NCI-H2227 treated with DMSO at 0.1 percent for 48 hours (cell line): ENCODE measurements at regions not wholly inside any gene's neighbourhood (a gene's known extent, or its start where the extent isn't known, plus 50 kb on each side); places are given as distances from the start of the nearest gene placed in this dataset.
A peak's percentile ranks its signal among the peaks of the same experiment; 100 is the strongest.

Experiments
- DNase-seq: peaks from one replicate; lab custom pipeline; 2025; lab: John Stamatoyannopoulos, UW

- no peak for DNase-seq
These were observed 172.4 kb upstream of the GRIN2B start for GRCh38 chr12:14153803-14154202.

- no peak for DNase-seq
These were observed 175.2 kb upstream of the GRIN2B start for GRCh38 chr12:14156606-14157005.

- DNase-seq: no peak
These were observed 175.8 kb upstream of the GRIN2B start for GRCh38 chr12:14157088-14157747.

DNA sequence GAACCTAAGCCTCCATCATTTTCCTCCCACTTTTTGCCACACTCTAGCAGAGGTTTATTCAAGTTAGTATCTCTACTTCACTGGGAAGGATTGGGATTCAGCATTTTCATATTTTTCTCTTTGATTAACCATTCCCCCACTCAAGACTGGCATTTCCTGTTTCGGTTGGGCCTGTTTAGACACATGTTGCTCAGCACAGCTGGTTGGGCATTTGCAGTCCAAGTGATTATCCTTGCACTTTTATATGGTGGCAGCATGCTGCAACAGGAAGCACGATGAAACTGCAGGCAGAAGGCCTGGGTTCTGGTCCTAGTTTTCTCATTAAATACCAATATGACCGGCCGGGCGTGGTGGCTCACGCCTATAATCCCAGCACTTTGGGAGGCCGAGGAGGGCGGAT, 182.9 kb upstream of the GRIN2B start:
- no peak for DNase-seq

DNA sequence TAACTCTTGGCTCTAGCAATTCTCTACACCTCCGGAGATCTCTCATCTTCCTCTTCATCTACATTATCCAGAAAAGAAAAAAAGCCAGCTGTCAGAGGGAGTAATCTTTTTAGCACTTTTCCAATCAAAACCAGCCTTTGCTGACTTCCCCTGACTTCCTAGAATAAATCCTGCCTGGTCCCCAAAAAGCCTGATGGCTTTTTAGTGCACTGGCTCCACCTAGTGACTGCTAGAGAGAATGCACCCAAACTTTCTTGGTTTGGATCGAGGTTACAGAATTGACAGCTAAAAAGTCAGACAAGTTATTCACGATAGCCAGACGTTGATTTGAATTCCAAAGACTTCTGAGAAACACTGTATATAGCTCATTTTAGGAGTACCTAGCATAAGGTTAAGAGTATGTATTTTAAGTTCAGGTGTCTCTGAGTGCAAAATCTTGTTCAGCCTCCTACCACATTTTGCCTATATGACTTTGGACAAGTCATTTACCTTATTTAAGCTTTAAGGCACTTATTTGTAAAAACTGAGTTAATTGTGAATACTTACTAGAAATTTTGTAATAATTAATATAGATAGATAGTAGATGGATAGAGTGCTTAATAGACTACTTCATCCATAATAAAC, 185.7 kb upstream of the GRIN2B start:
- DNase-seq: peak; percentile 46

DNA sequence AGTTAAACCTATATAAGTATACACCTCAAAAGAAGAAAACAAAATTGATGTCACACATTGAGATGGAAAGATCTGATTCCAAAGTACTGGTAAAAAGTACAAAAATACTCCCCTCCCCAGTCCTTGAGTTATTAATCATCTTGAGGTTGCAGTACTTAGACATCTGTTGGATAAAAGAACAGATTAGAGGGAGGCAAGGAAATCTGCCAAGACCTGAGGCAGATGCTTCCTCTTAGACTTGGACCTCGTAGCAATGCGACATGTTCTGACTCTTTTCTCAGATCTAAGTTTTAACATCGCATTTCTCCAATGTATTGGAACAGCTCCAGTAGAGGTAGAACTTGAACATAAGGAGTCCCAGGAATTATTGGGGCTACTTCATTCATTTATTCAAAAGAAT, 187.9 kb upstream of the GRIN2B start:
- DNase-seq: no peak

DNA sequence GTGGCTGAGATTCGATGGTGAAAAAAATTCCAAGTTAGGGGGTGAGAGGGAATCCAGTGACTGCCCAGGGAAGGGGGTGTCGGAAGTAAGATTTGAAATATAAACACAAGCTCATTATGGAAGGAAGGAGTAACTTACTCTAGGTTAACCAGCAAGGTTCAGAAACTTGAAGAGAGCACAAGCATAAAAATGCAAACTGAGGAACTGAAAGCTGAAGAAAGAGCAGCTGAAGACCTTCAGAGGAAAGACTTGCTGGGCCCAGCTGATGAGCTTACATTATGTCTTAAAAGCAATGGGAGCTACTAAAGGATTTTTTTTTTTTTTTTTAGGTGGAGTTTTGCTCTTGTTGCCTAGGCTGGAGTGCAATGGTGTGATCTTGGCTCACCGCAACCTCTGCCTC, 189.7 kb upstream of the GRIN2B start:
- DNase-seq: no peak

DNA sequence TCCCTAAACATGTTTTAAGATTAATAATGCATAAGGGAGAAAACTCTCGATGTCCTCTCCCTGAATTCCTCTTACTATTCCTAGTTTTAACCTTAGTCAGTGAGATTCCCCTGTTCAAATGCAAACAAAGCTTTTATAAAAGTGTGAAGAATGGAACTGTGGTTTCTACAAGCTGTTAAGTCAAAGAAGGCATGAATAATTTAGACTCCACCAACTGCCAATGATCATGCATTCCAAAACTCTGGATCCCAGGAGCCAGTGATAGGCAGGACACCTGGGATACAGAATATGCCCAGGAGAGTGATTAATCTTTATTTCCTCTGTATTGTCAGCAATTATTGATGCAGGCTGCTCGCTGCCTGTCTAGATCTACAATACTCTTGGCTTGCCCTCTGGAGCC, 190.3 kb upstream of the ATF7IP start:
- no peak for DNase-seq

DNA sequence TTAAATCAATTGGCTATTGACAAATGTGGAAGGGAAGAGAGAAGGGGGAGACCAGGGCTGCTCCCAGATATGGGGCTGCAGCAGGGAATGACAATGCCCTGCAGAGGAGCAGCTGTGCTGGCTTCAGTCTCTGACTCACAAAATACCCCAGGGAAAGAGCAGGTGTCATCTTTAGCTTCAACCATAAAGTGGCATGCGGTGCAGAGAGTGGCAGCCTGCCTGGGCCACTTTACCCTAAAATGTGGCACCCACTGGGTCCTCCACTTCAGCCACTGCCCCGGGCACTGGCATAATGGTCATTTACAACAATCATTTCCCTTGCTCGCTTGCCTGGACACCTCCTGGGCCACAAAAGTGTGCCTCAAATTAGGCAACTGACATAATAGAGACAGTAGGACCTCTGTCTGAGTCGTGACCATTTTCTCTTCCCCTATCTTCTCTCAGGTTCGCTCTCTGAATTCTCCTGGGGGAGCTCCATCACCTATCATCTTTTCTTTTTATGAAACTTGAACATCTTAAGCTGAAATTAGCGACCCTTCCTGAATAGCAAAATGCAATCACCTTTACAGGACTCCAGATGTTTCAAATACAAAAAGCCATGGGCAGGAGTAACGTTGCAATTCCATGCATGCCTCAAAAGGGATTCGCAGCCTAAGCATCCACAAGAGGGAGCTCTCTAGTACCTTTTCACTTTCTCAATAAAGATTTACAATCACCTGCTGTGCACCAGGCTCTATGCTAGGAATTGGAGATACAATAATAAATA, 179.9 kb upstream of the ATF7IP start:
- peak; percentile 37 for DNase-seq

GRCh38 chr12:14186193-14186502, 179.3 kb upstream of the ATF7IP start:
- no peak for DNase-seq

- no peak for DNase-seq
These were observed 178.5 kb upstream of the ATF7IP start for GRCh38 chr12:14187002-14187401.

DNA sequence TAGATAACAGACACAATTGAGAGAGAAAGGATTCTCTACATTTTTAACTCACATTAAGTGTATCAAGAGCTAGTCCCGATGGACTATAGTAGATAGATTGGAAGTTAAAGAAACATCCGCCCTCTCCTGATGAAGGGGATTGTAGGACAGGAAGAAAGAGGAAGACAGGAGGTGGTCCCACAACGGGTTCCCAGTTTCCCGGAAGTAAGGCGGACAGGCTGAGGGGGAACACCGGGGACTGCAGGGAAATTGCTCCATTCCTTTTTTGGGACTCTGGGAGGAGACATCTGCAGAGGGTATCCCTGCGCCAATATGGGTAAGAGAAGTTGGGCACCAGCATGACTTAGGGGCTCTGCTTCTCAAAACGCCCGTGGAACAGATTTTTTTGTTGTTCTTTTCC, 177.5 kb upstream of the ATF7IP start:
- no peak for DNase-seq

GRCh38 chr12:14188744-14189143, 176.7 kb upstream of the ATF7IP start:
- no peak for DNase-seq

DNA sequence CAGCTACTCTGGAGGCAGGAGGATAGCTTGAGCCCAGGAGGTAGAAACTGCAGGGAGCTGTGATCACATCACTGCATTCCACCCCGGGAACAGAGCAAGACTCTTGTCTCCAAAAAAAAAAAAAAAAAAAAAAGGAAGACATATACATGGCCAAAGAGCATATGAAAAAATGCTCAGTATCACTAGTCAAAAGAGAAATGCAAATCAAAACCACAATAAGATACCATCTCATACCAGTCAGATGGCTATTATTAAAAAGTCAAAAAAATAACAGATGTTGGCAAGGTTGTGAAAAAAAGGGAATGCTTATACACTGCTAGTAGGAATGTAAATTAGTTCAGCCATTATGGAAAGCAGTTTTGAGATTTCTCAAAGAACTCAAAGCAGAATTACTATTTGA, 174.8 kb upstream of the ATF7IP start:
- no peak for DNase-seq

- no peak for DNase-seq
These were observed 173.9 kb upstream of the ATF7IP start for GRCh38 chr12:14191612-14192011.

GRCh38 chr12:14193639-14194038, 171.8 kb upstream of the ATF7IP start:
- no peak for DNase-seq

GRCh38 chr12:14194572-14194971, 170.9 kb upstream of the ATF7IP start:
- no peak for DNase-seq

GRCh38 chr12:14199455-14200198, 165.9 kb upstream of the ATF7IP start:
- no peak for DNase-seq

GRCh38 chr12:14200598-14200997, 164.9 kb upstream of the ATF7IP start:
- no peak for DNase-seq

DNA sequence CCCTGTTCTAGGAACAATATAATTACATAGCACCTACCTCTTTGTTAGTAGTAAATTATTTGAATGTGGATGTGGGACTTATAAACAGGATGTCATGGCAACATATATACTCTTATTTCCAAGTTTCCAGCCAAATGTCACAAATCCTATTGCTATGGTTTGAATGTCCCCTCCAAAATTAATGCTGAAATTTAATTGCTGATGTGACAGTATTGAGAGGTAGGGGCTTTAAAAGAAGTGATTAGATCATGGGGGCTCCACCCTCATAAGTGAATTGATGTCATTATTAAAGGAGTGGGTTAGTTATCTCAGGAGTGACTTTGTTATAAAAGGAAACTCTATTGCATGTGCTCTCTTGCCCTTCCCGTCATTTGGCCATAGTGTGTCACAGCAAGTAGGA, 164.2 kb upstream of the ATF7IP start:
- no peak for DNase-seq

DNA sequence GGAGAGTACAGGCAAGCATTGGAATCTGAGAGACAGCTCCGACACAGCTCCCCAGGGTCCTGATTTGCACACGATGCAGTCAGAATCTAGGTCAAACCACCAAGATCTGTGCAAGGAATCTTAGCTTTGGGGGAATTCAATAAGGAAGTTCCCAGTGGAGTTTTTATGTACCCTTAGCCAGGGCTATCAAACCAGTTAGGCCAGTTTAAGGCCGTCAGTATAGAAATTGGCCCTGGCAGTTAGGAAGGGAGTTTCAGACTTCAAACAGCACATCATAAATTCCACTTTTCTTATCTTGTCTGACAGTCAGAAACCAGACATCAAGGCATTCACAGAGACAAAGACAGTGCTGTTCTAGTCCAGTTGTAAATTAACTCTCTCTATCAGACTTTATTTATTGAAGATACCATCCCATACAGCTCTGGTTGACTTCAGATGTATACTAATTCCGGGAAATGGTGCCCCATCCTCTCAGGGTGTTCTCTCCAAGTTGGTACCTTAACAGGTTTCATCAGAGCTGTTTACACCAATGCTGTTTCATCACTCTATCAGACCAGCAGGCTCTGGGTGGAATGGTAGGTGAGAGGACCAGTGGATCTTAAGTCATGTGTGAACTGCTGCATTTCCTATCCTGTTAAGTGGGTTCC, 157.5 kb upstream of the ATF7IP start:
- no peak for DNase-seq

- DNase-seq: no peak
These were observed 153.5 kb upstream of the ATF7IP start for GRCh38 chr12:14211947-14212387.
